ENCODE measurements at regions not wholly inside any gene's neighbourhood (a gene's known extent, or its start where the extent isn't known, plus 50 kb on each side); places are given as distances from the start of the nearest gene placed in this dataset.

DNA sequence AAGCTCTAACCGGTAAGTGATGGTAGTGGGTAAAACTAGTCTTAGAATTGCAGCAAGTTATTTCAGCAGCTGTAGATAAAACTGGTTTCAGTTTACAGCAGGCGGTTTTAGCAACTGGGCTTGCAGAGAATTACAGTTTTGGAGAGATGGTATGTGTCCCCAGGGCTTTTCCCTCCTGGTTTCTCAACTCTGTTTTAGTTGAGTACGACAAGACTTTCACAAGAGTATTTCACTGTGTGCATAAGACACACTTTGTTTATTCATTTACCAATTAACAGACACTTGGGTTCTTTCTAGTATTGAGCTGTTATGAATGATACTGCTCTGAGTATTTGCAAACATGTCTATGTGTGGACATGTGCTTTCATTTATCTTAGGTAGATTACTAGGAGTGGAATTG, 65.6 kb upstream of the RFX8 start:
- Mint-ChIP-seq H3K4me1 (no peaks in the 10 kb centered on the region), H3K27me3 (peaks cover 0 to under 1% (median 0%) of the 10 kb centered on the region in 5 donors), H3K4me3 (no peak overlapping the region), H3K27ac (no peak overlapping the region), H3K36me3 (peaks cover 0 to 5% (median 0%) of the 10 kb centered on the region in 3 donors), H3K9me3 (peaks cover 0 to 4% (median 0%) of the 10 kb centered on the region in 9 donors)
- DNase-seq (no peak), ATAC-seq (no peak)
- POLR2A ChIA-PET = no interaction called here

DNA sequence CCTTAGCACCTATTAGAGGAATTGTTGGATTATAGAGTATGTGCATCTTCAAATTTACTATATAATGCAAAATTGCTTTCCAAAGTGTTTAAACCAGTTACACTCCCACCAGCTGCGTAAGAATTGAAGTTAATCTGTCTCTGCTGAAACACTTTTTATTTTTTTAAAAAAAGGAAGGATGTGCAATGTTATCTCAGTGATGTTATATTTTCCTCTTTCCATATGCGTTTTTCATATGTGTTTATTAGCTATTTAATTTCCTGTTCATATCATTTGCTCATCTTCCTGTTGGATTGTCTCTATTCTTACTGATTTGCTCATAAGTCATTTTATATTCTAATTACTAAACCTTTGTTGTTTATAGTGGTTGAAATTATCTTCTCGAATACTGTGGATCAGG, 63.2 kb upstream of the RFX8 start:
- H3K9me3 Mint-ChIP-seq = no peaks in the 10 kb centered on the region
- DNase-seq (no peak), ATAC-seq (no peak)
- H3K36me3 Mint-ChIP-seq = no peaks in the 10 kb centered on the region
- POLR2A ChIA-PET = no interaction called here
- H3K4me1 Mint-ChIP-seq = no peaks in the 10 kb centered on the region
- H3K27me3 Mint-ChIP-seq = peaks cover 0 to 1% (median 0%) of the 10 kb centered on the region in 5 donors
- no peak overlapping the region for H3K4me3 Mint-ChIP-seq
- H3K27ac Mint-ChIP-seq = no peak overlapping the region

DNA sequence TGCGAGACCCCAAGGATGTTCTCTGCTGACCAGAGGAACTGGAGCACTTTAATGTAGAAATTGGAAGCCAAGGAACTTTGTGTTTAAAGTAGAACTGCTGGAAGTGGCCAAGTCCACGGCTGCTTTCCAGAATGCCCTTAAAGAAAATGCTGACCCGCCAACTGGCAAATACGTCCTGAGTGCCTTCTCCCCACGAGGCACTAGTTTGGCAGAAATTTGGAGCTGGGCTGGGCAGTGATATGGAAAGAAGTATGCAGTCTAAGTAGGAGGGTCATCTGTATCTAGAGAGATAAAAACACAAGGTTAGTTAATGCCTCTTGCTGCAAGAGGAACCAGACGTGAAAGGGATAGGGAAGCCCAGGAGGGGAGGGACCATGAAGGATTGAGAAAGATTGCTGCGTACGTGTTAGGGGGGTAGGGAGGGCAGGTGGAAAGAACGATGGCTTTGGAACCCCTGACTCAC, 59.3 kb upstream of the RFX8 start:
- peaks cover 0 to 1% (median 0%) of the 10 kb centered on the region in 5 donors for H3K27me3 Mint-ChIP-seq
- POLR2A ChIA-PET = interaction anchor here (1.4 kb wide), 1 partner anchor 9 kb away, joined by 3 read pairs; no protein-coding TSS in a partner anchor
- ATAC-seq (no peak), DNase-seq (no peak)
- H3K4me3 Mint-ChIP-seq = no peak overlapping the region
- H3K36me3 Mint-ChIP-seq = no peaks in the 10 kb centered on the region
- peak overlapping the region in 1 of 10 donors; percentile 70 for H3K27ac Mint-ChIP-seq
- no peaks in the 10 kb centered on the region for H3K4me1 Mint-ChIP-seq
- no peaks in the 10 kb centered on the region for H3K9me3 Mint-ChIP-seq

DNA sequence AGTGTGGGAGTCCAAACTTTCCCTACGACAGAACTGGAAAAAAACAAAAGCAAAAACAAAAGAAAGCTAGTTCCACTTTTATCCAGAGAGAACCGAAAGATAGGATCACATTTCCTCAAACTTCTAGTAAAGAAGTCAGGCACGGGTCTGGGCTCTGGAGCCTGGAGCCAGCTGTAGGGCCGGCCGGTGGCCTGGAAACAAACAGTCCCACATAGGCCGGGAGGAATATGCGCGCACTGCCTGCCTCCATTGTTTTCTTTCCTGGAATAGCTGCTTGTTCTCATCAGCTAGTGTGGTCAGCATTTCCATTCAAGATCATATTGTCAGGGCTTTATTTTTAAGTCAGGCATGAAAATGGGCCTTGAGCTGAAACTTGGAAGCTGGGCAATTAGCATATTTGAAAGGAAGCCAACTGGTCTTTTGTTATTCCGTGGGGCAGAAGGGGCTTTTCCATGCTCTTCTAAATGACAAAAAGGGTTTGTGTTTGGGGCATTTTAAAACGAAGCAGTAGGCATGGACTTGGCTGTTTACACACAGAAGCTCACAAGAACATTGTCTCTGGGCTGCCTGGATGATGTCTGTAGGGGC, 58.7 kb upstream of the RFX8 start:
- Mint-ChIP-seq H3K4me3 (no peak overlapping the region), H3K4me1 (no peaks in the 10 kb centered on the region), H3K9me3 (no peaks in the 10 kb centered on the region), H3K27ac (no peak overlapping the region), H3K27me3 (peaks cover 0 to 1% (median 0%) of the 10 kb centered on the region in 5 donors), H3K36me3 (no peaks in the 10 kb centered on the region)
- POLR2A ChIA-PET = interaction anchor here (1.4 kb wide), 1 partner anchor 10 kb away, joined by 3 read pairs; no protein-coding TSS in a partner anchor
- DNase-seq (no peak), ATAC-seq (no peak)

DNA sequence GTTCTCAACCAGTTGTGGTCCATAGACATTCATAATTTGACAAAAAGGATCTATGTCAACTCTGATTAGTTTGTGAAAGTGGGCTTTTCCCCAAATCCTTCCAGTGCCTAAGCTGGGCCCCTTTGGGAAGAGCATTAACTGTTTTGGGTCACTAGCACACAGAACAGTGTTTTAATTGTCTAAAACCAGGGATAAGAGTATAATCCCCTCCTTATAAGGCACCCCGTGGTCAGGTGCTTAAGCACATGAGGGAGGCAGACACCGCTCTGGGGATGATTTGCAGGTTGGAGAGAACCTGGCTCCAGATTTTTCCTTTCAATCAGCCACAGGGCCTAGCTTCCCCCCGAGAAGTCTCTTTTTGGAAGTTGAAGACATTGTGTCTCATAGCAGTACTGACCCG, 53.6 kb upstream of the RFX8 start:
- DNase-seq (no peak), ATAC-seq (no peak)
- no peak overlapping the region for H3K27ac Mint-ChIP-seq
- H3K36me3 Mint-ChIP-seq = no peaks in the 10 kb centered on the region
- H3K27me3 Mint-ChIP-seq = peaks cover 0 to 2% (median 0%) of the 10 kb centered on the region in 5 donors
- peaks cover 0 to 4% (median 0%) of the 10 kb centered on the region in 9 donors for H3K9me3 Mint-ChIP-seq
- no peak overlapping the region for H3K4me3 Mint-ChIP-seq
- POLR2A ChIA-PET = interaction anchor here (1.3 kb wide), 1 partner anchor 10 kb away, joined by 3 read pairs; no protein-coding TSS in a partner anchor
- H3K4me1 Mint-ChIP-seq = peaks cover 0 to 5% (median 0%) of the 10 kb centered on the region in 4 donors

DNA sequence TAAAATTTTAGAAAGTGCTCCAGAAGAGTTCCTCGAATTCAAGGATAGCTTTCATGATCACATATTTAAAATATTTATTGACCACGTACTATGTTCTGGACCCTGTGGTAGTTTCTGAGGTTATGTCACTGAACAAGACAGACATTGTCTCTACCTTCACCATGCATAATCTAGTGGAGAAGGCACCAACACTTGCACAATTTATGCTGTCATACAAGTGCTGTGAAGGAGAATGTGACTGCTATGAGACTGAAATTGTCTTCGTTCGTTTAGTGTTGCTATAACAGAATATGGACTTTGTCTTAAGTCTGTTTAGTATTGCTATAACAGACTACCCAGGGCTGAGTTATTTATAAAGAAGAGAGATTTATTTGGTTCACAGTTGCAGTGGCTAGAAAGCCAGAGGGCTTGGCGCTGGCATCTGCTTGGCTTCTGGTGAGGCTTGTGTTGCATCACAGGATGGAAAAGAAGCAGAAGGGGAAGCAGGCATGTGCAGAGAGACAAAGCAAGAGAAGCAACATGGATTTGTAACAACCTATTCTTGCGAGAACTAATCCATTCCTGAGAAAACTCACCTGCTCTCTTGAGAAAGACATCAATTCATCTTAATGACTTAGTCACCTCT, 50.0 kb upstream of the RFX8 start:
- peaks cover 0 to 2% (median 0%) of the 10 kb centered on the region in 5 donors for H3K27me3 Mint-ChIP-seq
- no peak for ATAC-seq
- H3K4me3 Mint-ChIP-seq = no peak overlapping the region
- peaks cover 5 to 7% (median 6%) of the 10 kb centered on the region in 4 donors for H3K4me1 Mint-ChIP-seq
- DNase-seq = no peak
- no peaks in the 10 kb centered on the region for H3K36me3 Mint-ChIP-seq
- POLR2A ChIA-PET = no interaction called here
- H3K27ac Mint-ChIP-seq = no peak overlapping the region
- H3K9me3 Mint-ChIP-seq = peaks cover 0 to 4% (median 0%) of the 10 kb centered on the region in 9 donors
